ENCODE measurements at regions not wholly inside any gene's neighbourhood (a gene's known extent, or its start where the extent isn't known, plus 50 kb on each side); places are given as distances from the start of the nearest gene placed in this dataset.

DNA sequence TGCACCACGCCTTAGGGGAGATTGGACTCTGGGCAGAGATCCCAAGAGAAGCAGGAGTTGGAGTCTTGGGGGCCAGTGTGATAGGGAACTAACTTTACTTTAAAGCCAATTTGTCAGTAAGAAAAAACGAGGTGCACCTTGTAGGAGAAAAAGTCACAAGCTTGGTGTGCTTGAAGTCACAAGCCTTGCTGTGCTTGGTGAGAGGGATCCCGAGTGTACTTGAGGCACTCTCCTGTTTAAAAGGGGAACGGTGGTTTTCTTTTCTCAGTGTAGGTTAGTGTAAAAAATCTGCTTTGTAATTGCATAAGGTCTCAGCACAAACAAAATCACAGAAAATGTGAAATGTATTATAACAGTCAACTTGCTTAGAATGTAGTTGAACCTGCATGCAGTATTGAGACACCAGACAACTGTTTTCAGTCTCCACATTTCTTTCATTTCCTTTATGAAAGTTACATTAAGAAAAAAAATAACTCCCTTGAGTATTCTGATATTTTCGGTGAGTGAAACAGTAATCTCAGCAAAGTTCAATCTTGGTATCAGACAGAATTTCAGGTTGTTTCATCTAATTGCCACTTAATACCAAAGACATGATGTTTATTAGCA is 111.1 kb upstream of the DUSP22 start:
- no peak overlapping the region for H3K4me3 ChIP-seq (ENCODE audit: low read depth, low read length)
- peaks cover 3% of the 10 kb centered on the region for H3K27me3 ChIP-seq (ENCODE audit: control insufficient read depth, insufficient read depth, low read length)
- H3K36me3 ChIP-seq (ENCODE audit: control insufficient read depth, insufficient read depth, low read length): no peaks in the 10 kb centered on the region
- no peak for DNase-seq (ENCODE audit: low read depth)
- TF ChIP-seq, protein P1, sequence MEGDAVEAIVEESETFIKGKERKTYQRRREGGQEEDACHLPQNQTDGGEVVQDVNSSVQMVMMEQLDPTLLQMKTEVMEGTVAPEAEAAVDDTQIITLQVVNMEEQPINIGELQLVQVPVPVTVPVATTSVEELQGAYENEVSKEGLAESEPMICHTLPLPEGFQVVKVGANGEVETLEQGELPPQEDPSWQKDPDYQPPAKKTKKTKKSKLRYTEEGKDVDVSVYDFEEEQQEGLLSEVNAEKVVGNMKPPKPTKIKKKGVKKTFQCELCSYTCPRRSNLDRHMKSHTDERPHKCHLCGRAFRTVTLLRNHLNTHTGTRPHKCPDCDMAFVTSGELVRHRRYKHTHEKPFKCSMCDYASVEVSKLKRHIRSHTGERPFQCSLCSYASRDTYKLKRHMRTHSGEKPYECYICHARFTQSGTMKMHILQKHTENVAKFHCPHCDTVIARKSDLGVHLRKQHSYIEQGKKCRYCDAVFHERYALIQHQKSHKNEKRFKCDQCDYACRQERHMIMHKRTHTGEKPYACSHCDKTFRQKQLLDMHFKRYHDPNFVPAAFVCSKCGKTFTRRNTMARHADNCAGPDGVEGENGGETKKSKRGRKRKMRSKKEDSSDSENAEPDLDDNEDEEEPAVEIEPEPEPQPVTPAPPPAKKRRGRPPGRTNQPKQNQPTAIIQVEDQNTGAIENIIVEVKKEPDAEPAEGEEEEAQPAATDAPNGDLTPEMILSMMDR (IDR thresholded peaks at IDR 0.05; ENCODE audit: insufficient read depth, low read length, poor library complexity, severe bottlenecking): no peak

DNA sequence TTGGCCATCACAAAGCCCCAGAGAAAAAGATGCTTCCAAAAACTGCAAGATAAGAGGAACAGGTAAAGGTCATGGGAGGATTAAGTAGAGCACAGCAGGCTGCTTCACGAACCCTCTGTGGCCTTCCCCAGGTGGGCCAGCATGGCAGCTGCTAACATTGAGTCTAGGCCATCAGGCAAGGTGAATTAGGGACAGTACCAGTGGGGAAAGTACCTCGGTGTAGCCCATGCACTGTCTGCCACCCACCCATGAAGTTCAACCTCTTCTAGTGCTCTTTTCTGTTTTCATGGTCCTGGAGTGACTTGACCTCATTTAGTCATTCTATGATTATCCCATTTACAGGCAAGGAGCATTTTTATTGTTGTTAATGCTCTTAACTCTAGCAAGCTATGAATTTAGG is 108.6 kb upstream of the DUSP22 start:
- no peak overlapping the region for H3K4me3 ChIP-seq (ENCODE audit: low read depth, low read length)
- TF ChIP-seq, protein P1 (IDR thresholded peaks at IDR 0.05; ENCODE audit: insufficient read depth, low read length, poor library complexity, severe bottlenecking): no peak
- DNase-seq (ENCODE audit: low read depth): no peak
- H3K27me3 ChIP-seq (ENCODE audit: control insufficient read depth, insufficient read depth, low read length): peaks cover 3% of the 10 kb centered on the region
- H3K36me3 ChIP-seq (ENCODE audit: control insufficient read depth, insufficient read depth, low read length): no peaks in the 10 kb centered on the region

DNA sequence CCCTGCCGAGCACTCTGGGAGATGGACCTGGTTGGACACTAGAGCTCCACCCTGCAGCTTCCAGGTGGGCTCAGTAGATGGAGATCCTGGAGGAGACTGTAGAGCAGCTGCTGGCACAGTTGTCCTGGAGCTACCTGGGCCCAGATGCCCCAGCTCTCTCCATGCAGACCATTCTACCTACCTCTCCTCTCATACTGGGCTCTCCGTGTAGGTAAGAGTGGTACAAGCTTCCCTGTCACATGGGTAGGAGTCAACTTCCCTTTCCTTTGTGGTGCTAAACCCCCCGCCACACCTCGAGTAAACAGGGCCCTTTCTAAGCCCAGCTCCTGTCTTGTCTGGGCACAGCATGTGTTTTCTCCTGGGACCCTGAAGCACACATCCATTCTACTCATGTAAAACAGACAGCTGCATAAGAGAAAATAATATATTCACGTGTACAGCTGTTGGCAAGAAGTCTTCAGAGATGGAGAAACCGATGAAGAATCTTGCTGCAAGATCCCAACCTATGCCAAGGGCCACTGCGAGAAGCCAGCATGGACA is 108.1 kb upstream of the DUSP22 start:
- no peaks in the 10 kb centered on the region for H3K36me3 ChIP-seq (ENCODE audit: control insufficient read depth, insufficient read depth, low read length)
- peaks cover 3% of the 10 kb centered on the region for H3K27me3 ChIP-seq (ENCODE audit: control insufficient read depth, insufficient read depth, low read length)
- no peak overlapping the region for H3K4me3 ChIP-seq (ENCODE audit: low read depth, low read length)
- DNase-seq (ENCODE audit: low read depth): no peak
- TF ChIP-seq, protein P1 (IDR thresholded peaks at IDR 0.05; ENCODE audit: insufficient read depth, low read length, poor library complexity, severe bottlenecking): no peak

DNA sequence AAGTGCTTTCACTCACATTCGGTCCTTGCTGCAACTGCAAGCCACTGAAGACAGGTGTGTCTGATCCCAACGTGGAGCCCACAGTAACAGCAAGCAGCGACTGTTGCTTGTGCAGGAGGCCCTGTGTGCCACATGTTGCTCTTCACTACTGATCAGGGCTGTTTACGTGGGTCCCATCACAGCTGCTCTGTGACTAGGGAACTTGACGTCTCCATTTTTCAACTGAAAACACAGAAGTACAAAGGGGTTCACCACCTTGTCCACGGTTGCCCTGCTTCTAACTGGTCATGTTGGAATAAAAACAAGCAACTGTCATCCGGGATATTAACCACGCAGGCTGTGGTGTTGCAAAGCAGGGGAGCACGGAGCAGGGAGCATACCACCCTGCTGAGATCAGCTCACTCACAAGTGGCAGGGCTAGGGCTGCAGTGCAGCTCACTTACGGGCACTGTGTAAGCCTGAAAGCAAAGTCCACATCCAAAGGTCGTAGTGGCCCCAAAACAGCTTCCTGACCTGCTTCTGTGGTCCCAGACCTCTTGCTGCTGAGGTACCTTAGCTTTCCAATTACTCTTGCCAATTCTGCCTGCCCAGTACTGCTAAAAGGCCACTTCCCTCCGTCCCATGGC is 105.8 kb upstream of the DUSP22 start:
- TF ChIP-seq, protein P1 (IDR thresholded peaks at IDR 0.05; ENCODE audit: insufficient read depth, low read length, poor library complexity, severe bottlenecking): no peak
- Histone ChIP-seq H3K4me3 (ENCODE audit: low read depth, low read length) (no peak overlapping the region), H3K27me3 (ENCODE audit: control insufficient read depth, insufficient read depth, low read length) (peaks cover 3% of the 10 kb centered on the region), H3K36me3 (ENCODE audit: control insufficient read depth, insufficient read depth, low read length) (no peaks in the 10 kb centered on the region)
- DNase-seq (ENCODE audit: low read depth): no peak

DNA sequence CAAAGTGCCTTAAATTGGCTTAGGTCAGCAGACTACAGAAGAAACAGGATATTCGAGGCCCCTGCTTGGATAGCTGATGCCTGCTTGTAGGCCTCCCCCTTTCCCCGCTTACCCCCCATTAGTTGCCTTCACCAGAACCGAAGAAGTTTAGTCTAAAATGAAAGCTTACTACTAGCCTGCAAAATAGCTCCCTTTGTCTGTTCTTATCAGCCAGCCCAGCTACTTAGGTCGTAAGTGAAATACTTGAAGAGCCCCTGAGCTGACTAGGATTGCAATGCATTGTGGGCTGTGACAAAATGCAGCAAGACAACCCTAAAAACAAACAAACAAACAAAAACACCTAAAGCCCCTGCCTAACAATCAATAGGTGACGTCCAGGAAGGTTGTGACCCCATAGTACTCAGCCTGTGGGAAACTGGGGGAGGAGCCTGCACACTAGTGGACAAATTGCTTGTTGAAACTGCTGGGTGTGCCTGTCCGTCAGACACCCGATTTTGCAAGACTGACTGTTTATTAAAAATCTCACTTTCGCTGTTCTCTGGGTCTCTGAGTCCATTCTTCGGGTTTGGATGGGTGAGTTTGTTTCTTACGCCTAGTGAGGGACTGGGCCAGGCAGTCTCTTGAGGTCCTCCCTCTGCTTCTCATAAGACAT is 105.0 kb upstream of the DUSP22 start:
- no peak for DNase-seq (ENCODE audit: low read depth)
- TF ChIP-seq, protein P1 (IDR thresholded peaks at IDR 0.05; ENCODE audit: insufficient read depth, low read length, poor library complexity, severe bottlenecking): no peak
- Histone ChIP-seq H3K36me3 (ENCODE audit: control insufficient read depth, insufficient read depth, low read length) (no peaks in the 10 kb centered on the region), H3K27me3 (ENCODE audit: control insufficient read depth, insufficient read depth, low read length) (peaks cover 3% of the 10 kb centered on the region), H3K4me3 (ENCODE audit: low read depth, low read length) (no peak overlapping the region)

Data from kidney epithelial cell (primary cell).